ENCODE measurements at regions not wholly inside any gene's neighbourhood (a gene's known extent, or its start where the extent isn't known, plus 50 kb on each side); places are given as distances from the start of the nearest gene placed in this dataset.

GRCh38 chr18:72207280-72207679 lies 336.9 kb downstream of the CBLN2 start:
- ATAC-seq: no peak
- intact Hi-C loops (cut with DNase I, micrococcal nuclease): no loop called here
- no peak for DNase-seq

- intact Hi-C loops (cut with DNase I, micrococcal nuclease): no loop called here
- DNase-seq (no peak), ATAC-seq (no peak)
Measured at GRCh38 chr18:72206814-72207213, 337.3 kb downstream of the CBLN2 start.

GRCh38 chr18:72201032-72201431 lies 343.1 kb downstream of the CBLN2 start:
- intact Hi-C loops (cut with DNase I, micrococcal nuclease): no loop called here
- ATAC-seq (no peak), DNase-seq (no peak)

GRCh38 chr18:72197591-72197990 lies 346.6 kb downstream of the CBLN2 start:
- intact Hi-C loops (cut with DNase I, micrococcal nuclease): no loop called here
- no peak for DNase-seq

GRCh38 chr18:72194072-72194471 lies 350.1 kb downstream of the CBLN2 start:
- DNase-seq (no peak), ATAC-seq (no peak)
- intact Hi-C loops (cut with DNase I, micrococcal nuclease): no loop called here

More at GRCh38 chr18:72197591-72197990, 346.6 kb downstream of the CBLN2 start:
- ATAC-seq: no peak

- intact Hi-C loops (cut with DNase I, micrococcal nuclease): no loop called here
- DNase-seq (no peak), ATAC-seq (no peak)
Measured at GRCh38 chr18:72187956-72188355, 356.2 kb downstream of the CBLN2 start.

GRCh38 chr18:72181241-72181764 lies 362.8 kb downstream of the CBLN2 start:
- ATAC-seq: no peak
- intact Hi-C loops (cut with DNase I, micrococcal nuclease): no loop called here
- no peak for DNase-seq

GRCh38 chr18:72180689-72181088 lies 363.5 kb downstream of the CBLN2 start:
- intact Hi-C loops (cut with DNase I, micrococcal nuclease): no loop called here
- ATAC-seq: no peak
- DNase-seq: no peak

- ATAC-seq (no peak), DNase-seq (no peak)
- intact Hi-C loops (cut with DNase I, micrococcal nuclease): no loop called here
Measured at GRCh38 chr18:72174972-72175649, 369.0 kb downstream of the CBLN2 start.

GRCh38 chr18:72171596-72171995 lies 372.5 kb downstream of the CBLN2 start:
- intact Hi-C loops (cut with DNase I, micrococcal nuclease): no loop called here
- DNase-seq: no peak
- no peak for ATAC-seq

GRCh38 chr18:72161691-72162090 lies 382.5 kb downstream of the CBLN2 start:
- ATAC-seq (no peak), DNase-seq (no peak)
- intact Hi-C loops (cut with DNase I, micrococcal nuclease): no loop called here

GRCh38 chr18:72160510-72161445 lies 383.4 kb downstream of the CBLN2 start:
- no peak for DNase-seq
- intact Hi-C loops (cut with DNase I, micrococcal nuclease): no loop called here
- no peak for ATAC-seq

GRCh38 chr18:72155327-72155726 lies 388.8 kb downstream of the CBLN2 start:
- ATAC-seq (no peak), DNase-seq (no peak)
- intact Hi-C loops (cut with DNase I, micrococcal nuclease): no loop called here

GRCh38 chr18:72154926-72155325 lies 389.2 kb downstream of the CBLN2 start:
- no peak for DNase-seq
- ATAC-seq: no peak
- intact Hi-C loops (cut with DNase I, micrococcal nuclease): no loop called here

- no peak for ATAC-seq
- DNase-seq: no peak
- intact Hi-C loops (cut with DNase I, micrococcal nuclease): no loop called here
Measured at GRCh38 chr18:72152935-72153334, 391.2 kb downstream of the CBLN2 start.

GRCh38 chr18:72147830-72148229 lies 396.3 kb downstream of the CBLN2 start:
- ATAC-seq (no peak), DNase-seq (no peak)
- intact Hi-C loops (cut with DNase I, micrococcal nuclease): no loop called here

- ATAC-seq (no peak), DNase-seq (no peak)
- intact Hi-C loops (cut with DNase I, micrococcal nuclease): no loop called here
Measured at GRCh38 chr18:72140007-72140406, 404.1 kb downstream of the CBLN2 start.

- no peak for DNase-seq
- intact Hi-C loops (cut with DNase I, micrococcal nuclease): no loop called here
- ATAC-seq: no peak
Measured at GRCh38 chr18:72128649-72129048, 415.5 kb downstream of the CBLN2 start.

GRCh38 chr18:72122103-72122502 lies 422.0 kb downstream of the CBLN2 start:
- intact Hi-C loops (cut with DNase I, micrococcal nuclease): no loop called here
- ATAC-seq (no peak), DNase-seq (no peak)

- ATAC-seq (no peak), DNase-seq (no peak)
- intact Hi-C loops (cut with DNase I, micrococcal nuclease): no loop called here
Measured at GRCh38 chr18:72119082-72119481, 425.1 kb downstream of the CBLN2 start.
